ENCODE measurements at regions not wholly inside any gene's neighbourhood (a gene's known extent, or its start where the extent isn't known, plus 50 kb on each side); places are given as distances from the start of the nearest gene placed in this dataset.
"Not testable (repeated sequence)": the region's sequence is repeated elsewhere in the genome, so short reads cannot be mapped to it uniquely, and the experiment has no call there.

GRCh38 chrX:69431420-69431819 is 72.7 kb upstream of the NALF2 start:
- DNase-seq: no peak

DNA sequence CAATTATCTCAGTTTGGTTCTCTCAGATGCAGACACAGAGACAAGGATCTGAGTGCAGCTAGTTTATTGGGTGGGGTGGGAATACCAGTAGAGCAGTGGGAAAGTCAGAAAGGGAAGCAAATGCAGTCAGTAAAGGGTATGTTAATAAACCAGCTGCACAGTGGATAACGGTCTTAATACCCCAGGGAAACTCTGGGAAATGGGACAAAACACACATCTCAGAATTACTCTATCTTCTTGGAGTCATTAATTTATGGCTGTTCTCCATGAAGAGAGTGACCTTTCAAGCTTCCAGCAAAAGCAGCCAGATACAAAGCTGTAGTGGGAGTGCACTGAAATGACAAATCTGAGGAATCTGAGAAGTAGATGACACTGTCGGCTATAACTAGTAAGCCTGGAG is 73.3 kb upstream of the NALF2 start:
- DNase-seq: no peak

DNA sequence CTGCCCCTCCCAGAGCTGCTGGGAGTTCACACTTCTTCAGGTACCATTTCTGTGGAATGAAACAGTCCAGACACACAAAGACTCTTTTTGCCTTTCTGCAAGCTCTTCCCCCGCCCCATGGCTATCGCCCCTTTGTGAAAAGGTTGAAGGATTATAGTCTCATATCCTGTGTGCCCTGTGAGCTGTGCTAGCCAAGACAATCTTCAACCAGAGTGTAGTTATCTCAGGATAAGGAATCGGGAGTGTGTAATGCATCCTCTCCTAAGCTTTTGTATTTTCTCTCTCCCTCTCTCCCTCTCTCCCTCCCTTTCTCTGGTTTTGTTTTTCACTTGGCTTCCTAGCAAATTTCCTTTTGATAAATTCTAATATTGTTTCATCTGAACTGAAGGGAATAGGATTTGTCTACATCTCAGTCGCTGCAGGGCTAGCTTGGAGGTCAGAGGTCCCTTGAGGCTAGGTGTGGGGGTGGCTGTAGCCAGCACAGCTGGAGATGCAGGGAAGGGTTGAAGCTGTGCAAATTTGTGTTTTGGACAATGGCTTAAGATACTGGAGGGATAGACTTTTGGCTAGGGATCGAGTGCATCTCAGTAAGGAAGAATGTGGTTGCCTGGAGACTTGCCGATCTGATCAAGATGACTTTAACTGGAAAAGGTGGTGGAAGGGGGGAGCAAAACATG is 74.6 kb upstream of the NALF2 start:
- no peak for DNase-seq

- no peak for DNase-seq
Measured at GRCh38 chrX:69428216-69428615, 75.9 kb upstream of the NALF2 start.

DNA sequence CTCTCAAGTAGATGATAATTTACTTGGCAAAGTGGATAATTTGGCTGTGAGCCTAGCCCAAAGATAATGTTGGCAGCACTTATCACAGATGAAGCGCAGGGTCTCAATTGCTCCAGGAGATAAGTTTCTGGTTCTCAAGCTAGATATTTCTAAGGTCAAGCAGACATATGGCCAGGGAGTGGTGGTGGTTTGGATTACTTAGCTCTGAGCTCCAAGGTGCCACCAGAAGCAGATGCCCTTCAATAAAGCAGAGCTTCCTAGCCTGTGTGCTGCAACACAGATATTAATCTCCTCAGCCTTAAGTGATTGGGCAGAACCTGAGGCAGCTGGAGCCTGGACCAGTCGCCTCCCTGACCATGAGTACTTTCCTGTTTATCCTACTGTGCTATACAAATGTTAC is 79.2 kb upstream of the NALF2 start:
- no peak for DNase-seq

GRCh38 chrX:69424161-69424560 is 80.0 kb upstream of the NALF2 start:
- peak in 3 of 4 experiments; percentile 0 to 28 (median 1) for DNase-seq

- not testable (repeated sequence) for DNase-seq
Measured at GRCh38 chrX:69422208-69422607, 81.9 kb upstream of the NALF2 start.

DNA sequence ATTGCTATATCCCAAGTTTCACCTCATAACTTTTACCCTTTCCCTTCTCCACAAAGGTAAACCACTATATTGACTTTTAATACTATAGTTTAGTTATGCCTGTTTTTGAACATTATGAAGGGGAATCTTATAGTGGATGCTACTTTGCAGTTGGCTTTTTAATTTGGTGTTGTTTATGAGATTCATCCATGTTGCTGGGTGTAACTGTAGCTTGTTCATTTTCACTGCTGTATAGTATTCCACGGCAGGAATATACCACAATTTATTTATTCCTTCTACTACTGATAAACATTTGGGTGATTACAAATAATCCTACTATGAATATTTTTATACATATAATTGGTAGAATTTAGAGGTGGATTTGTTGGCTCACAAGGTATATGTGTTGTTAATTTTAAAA is 88.4 kb upstream of the NALF2 start:
- DNase-seq: no peak

GRCh38 chrX:69412661-69413060 is 91.5 kb upstream of the NALF2 start:
- no peak for DNase-seq

DNA sequence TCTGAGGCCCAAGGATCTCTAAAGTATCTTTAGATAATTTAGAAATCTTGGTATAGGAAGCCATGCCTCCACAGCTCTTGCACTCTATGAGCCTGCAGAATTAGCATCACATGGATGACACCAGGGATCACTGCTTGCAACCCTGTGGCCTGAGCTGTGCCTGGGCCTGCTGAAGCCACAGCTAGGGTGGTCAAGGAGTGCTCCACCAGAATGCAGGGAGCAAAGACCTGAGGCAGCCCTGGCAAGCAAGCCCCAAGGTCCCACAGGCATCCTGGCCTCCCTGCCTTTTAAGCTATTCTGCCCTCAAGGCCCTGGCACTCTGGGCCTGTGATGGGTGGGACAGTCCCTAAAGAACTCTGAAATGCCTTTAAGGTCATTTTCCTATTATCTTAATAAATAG is 105.2 kb upstream of the NALF2 start:
- no peak for DNase-seq

DNA sequence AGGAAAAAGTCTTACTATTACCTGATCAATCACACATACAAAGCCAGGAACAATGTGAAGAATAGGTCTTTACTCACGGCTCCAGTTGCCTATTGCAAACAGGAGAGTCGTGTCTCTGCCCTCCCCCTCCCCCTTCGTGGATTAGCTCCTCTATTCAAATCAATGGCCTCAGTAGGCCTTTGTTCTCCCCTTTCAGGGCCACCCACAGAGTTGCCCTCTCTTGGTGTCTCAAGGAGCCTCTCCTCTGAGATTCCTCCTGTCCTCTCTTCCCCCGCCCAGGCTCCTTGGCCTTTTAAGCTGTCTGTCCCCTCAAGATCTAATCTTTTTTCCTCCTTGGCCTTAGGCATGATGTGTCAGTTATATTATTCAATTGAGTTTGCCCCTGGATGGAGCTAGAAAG is 107.2 kb upstream of the NALF2 start:
- DNase-seq: no peak

DNA sequence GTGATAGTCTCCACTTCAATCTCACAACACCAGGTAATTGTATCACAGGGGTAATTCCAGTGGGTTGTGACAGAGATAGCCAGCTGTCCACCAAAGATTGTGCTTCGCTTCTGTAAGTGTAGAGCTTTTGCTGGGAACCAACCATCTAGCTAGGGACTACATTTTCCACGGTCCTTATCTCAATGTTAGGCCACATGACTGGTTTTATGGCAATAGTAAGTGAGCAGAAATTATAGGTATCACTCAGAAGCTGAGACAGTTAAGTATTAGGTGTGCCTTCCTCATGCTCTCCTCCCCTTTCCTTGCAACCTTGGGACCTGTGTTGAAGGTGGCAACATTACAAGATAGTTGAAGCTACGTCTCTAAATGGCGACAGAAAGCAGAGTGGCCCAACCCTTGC is 108.8 kb upstream of the NALF2 start:
- no peak for DNase-seq

DNA sequence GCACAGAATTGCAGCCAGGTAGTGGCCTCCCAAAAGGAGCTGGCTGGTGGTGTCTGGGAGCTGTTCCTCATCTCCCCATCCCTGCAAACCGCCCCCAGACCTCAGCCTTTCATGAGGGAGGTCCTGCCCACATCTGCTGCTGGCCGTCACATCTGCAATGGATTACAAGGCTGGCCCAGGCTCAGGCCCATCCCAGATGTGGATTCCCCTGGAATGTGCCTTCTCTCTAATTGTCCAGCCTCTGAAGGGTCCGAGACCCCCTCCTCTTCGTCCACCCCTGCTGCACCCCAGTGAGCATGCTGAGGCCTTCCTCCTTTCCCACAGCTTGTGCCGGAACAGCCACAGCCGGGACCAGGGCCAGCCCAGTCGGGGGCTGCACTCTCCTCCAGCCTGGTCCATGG is 115.0 kb upstream of the NALF2 start:
- DNase-seq: no peak

DNA sequence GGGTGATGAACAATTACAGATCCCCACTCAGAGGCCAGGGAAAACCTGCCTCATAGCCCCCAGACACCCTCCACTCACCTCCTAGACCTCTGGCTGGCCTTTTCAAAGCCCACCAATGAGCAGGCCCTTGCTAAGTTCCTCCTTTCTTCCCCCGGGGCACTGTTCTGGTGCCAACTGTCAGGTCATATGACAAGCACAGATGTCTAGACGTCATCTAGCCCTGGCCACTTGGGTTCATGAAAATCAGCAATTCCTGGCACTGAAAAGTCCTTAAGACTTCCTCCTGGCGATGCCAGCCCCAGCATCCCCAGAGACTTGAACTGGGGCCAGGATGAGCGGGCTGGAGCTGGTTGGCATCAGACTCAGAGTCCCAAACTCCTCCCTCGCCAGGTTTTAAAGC is 115.6 kb upstream of the NALF2 start:
- peak; percentile 0 to 13 (median 6) for DNase-seq

DNA sequence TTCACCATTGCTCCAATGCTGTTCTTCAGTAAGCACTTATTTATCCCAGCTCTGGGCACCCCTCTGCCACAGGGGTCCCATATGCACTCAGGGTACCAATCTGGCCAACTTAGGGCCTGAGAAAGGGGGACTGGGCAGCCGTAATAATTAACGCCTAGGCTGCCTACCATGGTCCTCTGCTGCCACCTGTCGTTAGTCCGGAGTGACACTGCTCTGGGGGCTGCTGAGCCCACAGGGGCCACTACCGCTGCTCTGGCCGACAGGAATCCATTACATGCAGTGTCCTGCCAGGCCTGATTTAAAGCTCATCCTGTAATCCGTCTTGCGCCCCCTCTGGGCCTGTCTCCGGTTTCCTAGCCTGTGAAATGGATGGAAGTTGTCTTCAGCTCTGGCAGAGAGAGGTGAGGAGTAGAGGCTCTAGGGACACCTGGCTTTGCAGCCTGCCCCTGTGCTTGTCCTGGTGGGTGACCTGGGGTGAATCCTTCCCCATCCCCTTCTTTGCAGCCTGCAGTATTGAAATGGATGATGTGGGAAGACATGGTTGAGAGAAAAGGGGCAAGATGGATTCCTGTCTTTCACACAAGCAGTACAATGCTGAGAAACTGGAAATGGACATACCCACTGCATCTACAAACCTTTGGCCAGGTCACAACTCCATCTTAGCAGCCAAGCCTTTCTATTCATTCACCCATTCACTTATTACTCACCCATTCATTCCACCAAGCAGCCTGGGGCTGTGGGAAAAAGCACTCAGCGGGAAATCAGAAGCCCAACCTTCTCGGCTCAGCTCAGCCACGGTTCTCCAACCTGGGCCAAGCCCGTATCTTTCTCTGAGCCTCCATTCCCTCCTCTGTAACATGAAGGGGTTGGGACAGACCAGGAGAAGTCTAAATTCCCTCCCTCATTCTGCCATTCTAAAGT is 116.3 kb upstream of the NALF2 start:
- DNase-seq: peak; percentile 30 to 55 (median 34)

- no peak for DNase-seq
Measured at GRCh38 chrX:69386681-69387080, 117.4 kb upstream of the NALF2 start.

- DNase-seq: no peak
Measured at GRCh38 chrX:69379412-69379811, 124.7 kb upstream of the NALF2 start.

- DNase-seq: no peak
Measured at GRCh38 chrX:69374569-69374968, 129.6 kb upstream of the NALF2 start.

GRCh38 chrX:69372435-69372834 is 131.7 kb upstream of the NALF2 start:
- DNase-seq: no peak

DNA sequence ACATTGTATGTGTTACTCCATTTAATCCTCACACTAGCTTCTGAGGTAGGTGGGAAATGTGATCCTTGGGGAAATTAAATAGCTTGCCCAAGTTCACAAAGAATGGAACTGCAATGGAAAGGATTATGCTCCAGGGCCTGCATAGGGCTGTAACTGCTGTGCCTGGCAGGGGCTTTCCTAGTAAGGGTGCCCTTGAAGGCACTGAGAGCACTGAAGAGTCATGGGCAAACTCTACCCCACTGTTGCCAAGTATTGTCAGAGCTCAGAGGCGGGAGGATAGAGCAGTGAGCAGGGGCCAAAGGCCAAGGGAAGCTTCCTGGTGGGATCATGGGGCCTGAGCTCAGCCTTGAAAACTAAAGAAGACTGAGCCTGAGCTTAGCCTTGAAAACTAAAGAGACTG is 133.0 kb upstream of the NALF2 start:
- no peak for DNase-seq

GRCh38 chrX:69369999-69370398 is 134.1 kb upstream of the NALF2 start:
- DNase-seq: no peak

GRCh38 chrX:69366183-69366582 is 137.9 kb upstream of the NALF2 start:
- no peak for DNase-seq

DNA sequence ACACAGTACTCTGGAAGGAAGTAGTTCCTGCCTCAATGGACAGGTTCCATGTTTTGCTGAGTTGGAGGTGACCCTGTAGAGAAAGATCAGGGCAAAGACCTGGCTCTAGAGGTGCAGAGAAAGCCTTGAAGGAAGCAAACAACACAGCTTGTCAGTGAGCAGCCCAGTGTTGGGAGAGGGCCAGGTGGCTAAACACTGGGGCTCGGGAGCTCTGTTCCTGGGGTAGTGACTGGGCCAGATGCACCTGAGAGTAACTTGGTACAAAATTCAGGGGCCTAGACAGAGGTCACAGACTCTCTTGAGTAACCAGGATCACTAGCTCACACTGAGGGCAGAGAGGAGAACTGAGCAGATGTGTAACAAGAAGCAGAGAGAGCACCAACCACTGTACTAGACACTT is 138.4 kb upstream of the NALF2 start:
- DNase-seq: no peak

- DNase-seq: no peak
Measured at GRCh38 chrX:69365349-69365748, 138.8 kb upstream of the NALF2 start.
